Testis (tissue), 2 donors: ENCODE measurements at regions not wholly inside any gene's neighbourhood (a gene's known extent, or its start where the extent isn't known, plus 50 kb on each side); places are given as distances from the start of the nearest gene placed in this dataset.

Experiments used
- POLR2A ChIP-seq: fragments of 450-650 bp; IDR thresholded peaks from one replicate; pipeline ENCODE4 v1.6.1; 2017; ENCODE audit warnings: antibody characterized with exemption, mild to moderate bottlenecking, moderate library complexity
- TF ChIP-seq, protein P1 (sequence below), 3 experiments: fragments of 450-650 bp in 2 of 3; fragments of 200-600 bp in 1 of 3; sonication (generic) in 1 of 3; IDR thresholded peaks; one replicate each; pipeline ENCODE4 v1.5.1; 2016 to 2019; ENCODE audit warnings: antibody characterized with exemption in 3 of 3, mild to moderate bottlenecking in 2 of 3, moderate library complexity in 1 of 3

DNA sequence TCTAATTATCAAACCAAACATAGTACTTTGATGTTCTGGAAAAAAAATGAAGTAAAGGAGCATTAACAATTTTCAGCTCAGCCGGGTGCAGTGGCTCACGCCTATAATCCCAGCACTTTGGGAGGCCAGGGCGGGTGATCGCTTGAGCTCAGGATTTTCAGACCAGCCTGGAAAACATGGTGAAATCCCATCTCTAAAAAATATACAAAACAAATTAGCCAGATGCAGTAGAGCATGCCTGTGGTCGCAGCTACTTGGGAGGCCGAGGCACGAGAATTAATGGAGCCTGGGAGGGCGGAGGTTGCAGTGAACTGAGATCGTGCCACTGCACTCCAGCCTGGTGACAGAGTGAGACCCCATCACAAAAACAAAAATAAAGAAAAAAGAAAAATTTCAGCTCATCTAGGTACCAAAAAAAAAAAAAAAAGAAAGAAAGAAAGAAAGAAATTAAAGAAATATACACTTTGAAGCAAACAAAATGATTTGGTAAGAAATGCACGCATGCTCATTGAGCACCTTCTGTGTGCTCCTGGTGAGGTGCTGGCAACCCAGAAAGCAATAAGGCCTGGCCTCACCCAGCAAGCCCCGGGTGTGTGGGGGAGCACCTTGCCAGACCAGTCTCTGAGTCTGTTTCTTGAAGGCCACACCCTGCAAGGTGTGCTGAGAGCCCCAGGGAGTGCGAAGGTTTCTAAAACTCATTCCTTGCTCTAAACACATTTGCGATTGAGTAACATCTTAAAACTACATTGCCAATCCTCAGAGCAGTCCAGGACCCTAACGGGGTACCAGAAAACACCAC lies 133.5 kb downstream of the TFCP2L1 start:
- no peak for TF ChIP-seq POLR2A
- TF ChIP-seq, protein P1, sequence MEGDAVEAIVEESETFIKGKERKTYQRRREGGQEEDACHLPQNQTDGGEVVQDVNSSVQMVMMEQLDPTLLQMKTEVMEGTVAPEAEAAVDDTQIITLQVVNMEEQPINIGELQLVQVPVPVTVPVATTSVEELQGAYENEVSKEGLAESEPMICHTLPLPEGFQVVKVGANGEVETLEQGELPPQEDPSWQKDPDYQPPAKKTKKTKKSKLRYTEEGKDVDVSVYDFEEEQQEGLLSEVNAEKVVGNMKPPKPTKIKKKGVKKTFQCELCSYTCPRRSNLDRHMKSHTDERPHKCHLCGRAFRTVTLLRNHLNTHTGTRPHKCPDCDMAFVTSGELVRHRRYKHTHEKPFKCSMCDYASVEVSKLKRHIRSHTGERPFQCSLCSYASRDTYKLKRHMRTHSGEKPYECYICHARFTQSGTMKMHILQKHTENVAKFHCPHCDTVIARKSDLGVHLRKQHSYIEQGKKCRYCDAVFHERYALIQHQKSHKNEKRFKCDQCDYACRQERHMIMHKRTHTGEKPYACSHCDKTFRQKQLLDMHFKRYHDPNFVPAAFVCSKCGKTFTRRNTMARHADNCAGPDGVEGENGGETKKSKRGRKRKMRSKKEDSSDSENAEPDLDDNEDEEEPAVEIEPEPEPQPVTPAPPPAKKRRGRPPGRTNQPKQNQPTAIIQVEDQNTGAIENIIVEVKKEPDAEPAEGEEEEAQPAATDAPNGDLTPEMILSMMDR (IDR thresholded peaks at IDR 0.05): no peak
